VCaP (cell line): ENCODE measurements at regions not wholly inside any gene's neighbourhood (a gene's known extent, or its start where the extent isn't known, plus 50 kb on each side); places are given as distances from the start of the nearest gene placed in this dataset.

Source experiments
- H3K27ac ChIP-seq: fragments of 450-650 bp; 2 replicates; pipeline ENCODE4 v1.5.1; 2017
- CTCF ChIP-seq: fragments of 450-650 bp; conservative IDR thresholded peaks from 2 replicates; pipeline ENCODE4 v1.5.1; 2017; ENCODE audit warnings: mild to moderate bottlenecking, moderate library complexity

GRCh38 chr3:116927918-116928317 is 218.3 kb downstream of the TUSC7 start:
- TF ChIP-seq CTCF = no peak
- H3K27ac ChIP-seq = no peak overlapping the region

GRCh38 chr3:116929505-116930222 is 220.1 kb downstream of the TUSC7 start:
- no peak overlapping the region for H3K27ac ChIP-seq
- TF ChIP-seq CTCF = no peak

- TF ChIP-seq CTCF = no peak
- H3K27ac ChIP-seq = no peak overlapping the region
Measured at GRCh38 chr3:116930786-116931185, 221.2 kb downstream of the TUSC7 start.

GRCh38 chr3:116939091-116939490 is 229.5 kb downstream of the TUSC7 start:
- TF ChIP-seq CTCF = no peak
- H3K27ac ChIP-seq = no peak overlapping the region

GRCh38 chr3:116939550-116939949 is 230.0 kb downstream of the TUSC7 start:
- no peak overlapping the region for H3K27ac ChIP-seq
- no peak for TF ChIP-seq CTCF

- H3K27ac ChIP-seq = no peak overlapping the region
- TF ChIP-seq CTCF = no peak
Measured at GRCh38 chr3:116940719-116941118, 231.1 kb downstream of the TUSC7 start.

- no peak overlapping the region for H3K27ac ChIP-seq
- no peak for TF ChIP-seq CTCF
Measured at GRCh38 chr3:116946376-116946775, 236.8 kb downstream of the TUSC7 start.
